SKM-1 treated with dmso at 0.1 percent for 144 hours (cell line): ENCODE measurements at regions not wholly inside any gene's neighbourhood (a gene's known extent, or its start where the extent isn't known, plus 50 kb on each side); places are given as distances from the start of the nearest gene placed in this dataset.

Source experiments
- DNase-seq: peaks from one replicate; lab custom pipeline; 2025; ENCODE audit not compliant: unreplicated experiment; lab: John Stamatoyannopoulos, UW

DNA sequence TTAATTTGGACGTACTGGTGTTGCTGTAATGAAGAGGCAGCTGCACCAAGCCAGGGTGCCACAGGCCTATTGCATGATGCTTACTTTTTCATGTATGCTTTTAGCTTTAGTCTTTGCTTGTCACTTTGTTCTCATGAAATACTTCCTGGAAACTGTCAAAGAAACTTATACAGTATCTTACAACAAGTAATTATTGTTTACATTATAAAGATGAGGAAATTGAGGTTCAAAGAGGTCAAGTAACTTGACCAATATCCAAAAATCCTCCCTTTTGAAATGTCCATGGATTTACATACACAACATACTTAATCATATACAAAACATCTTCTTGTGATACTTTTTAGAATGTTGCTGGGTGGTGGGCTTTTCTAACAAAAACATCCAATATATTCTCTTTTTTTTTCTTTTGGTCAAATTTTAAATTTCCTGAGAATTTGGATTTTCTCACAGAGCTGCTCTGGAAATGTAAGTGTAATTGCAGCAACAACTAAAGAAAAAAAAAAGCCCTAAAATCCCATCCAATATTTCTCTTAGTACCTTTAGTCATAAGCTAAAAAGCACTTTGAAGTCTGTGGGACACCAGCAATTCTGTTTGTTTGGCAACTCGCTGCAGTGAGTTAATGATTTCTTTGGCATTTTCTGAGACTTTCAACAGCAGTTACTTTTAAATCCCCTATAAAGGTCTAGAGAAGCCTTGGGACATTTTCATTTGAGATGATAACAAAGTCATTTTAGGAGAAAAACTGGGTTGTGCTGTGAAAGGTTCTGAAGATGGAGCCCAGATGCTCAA, 500.6 kb upstream of the IGFBP3 start:
- no peak for DNase-seq

DNA sequence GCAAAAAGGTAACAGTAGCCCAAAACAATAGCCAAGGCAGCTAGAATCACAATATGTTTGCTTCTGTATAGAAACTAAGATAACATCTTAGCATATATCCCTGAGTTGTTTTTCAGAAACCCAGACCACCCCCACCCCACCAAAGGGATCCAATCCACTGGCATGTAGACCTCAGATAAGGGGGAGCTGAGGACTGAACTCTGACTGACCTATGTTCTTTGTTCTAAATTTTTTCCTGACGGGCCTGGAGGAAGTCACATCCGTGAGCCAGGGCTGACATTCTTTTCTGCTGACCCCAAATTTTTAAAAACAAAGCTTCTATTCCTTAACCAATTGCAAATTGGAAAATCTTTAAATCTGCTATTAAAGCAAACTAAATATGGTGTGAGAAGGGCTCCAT, 493.9 kb upstream of the IGFBP3 start:
- no peak for DNase-seq

DNA sequence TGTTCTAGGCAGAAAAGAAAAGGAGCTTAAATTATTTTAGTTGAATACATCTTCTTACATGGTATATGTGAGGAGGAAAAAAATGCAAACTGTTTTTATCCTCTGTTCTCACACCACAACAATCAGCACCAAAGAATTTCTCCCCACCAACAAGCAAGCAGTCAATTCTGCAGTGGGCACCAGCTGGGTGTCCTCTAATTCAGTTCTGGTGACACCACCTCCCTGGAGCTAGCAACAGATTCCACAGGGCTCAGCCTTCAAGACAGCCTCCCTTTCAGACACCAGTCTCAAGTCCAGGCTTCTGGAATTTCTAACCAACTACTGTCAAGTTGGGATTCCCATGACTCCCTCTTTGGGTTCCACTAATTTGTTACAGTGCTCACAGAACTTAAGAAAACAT, 490.2 kb upstream of the IGFBP3 start:
- DNase-seq = no peak

DNA sequence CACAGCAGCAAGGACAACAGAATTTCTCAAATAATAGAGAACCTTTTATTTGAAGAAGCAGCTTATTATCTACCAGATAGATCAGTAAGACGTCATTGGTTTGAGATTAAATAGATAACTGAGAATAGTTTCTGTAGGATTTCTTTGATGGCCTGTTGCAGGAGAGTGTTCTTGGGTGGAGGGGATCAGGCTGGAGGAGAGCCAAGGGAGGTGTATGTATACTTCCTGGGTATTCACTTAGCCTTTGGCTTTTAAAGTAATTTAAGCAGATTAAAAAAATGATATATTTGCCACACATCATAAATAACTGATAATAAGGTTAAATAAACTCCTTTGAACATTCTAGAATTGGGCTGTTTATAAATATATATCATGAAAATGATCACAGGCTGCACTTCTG, 486.1 kb upstream of the IGFBP3 start:
- DNase-seq = no peak

DNA sequence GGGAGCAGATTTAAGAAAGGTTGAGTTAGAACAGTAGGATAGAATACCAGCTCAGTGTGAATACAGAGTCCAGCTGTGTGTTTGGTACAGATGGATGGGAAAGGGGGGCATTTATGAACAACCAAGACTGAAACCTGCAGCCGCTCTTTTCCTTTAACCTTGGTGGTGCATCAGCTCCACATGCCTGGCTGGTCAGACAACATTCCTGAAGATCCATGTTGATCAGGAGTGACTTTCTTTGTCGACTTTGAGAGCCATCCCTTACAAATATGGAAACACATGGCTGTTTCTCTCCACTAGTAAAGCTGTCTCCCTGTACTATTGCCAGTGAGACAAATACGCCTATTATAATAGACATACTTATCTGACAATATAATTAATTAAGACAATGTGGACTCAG, 476.5 kb upstream of the IGFBP3 start:
- DNase-seq = no peak

DNA sequence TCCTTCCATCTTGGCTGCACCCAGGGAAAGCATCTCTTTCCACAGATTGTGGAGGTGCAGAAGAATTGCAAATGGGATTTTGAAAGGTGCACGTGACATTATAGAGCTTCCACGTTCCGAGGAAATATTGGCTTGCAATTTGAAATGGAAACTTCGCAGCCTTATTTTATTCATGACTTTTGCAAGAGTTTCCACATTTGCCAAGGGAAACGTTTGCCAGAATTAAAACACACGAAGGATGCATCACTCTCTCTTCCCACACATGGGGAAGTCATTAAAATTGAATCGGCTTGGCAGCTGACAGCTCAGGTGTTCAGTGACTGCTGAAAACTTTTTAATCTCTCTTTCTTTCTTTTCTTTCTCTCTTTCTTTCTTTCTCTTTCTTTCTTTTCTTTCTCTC, 475.4 kb upstream of the IGFBP3 start:
- no peak for DNase-seq

DNA sequence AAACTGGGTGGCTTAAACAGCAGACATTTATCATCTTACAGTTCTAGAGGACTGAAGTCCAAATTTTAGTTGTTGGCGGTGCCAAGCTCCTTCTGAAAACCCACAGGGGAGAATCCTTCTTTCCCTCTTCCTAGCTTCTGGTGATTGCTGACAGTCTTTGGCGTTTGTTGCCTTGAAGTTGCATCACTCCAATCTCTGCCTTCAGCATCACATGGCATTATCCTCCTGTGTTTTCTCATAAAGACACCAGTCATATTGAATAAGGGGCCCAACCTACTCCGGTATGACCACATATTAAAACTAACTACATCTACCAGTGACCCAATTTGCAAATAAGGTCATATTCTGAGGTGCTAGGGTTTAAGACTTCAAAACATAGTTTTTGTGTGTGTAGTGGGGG, 472.1 kb upstream of the IGFBP3 start:
- no peak for DNase-seq

DNA sequence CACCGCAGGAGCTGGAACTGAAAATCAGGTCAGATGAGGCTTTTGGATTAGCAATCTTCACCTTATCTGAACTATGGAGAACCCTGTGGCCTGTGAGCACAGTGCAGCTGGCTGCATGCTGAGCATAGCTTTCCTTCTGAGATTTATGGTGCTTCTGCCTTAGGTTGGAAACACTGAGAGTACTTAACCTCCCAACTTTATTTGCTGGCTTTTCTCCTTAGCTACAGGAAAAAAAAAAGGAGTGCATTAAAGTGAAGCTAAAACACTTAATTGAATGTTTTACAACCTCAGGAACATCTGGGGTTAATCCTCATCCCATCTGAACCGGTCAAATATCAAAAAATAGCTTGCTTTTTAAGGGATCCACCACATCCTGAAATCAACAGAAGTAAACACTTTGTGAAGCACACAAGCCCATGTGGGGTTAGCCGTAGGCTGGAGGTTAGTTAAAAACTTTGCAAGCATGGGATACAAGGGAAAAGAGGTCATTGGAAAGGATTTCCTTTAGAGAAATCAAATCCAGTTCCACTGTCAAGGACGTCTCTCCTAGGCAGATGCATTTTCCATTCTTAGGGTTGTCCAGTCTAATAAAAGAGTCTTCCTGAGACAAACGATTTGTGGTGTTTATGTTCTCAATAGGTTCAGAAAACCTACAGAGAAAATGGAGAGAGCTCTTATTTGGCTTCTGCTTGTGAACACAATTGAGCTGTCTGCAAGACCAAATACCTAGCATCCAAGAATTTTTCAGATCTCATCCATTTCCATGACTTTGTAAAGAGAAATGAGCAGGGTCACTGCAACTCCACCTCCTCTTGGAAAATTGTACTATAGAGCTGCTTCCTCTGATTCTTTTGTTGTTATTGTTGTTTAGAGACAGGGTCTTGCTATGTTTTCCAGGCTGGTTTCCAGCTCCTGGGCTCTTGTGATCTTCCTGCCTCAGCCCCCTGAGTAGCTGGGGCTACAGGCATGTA, 470.4 kb upstream of the IGFBP3 start:
- DNase-seq = no peak

DNA sequence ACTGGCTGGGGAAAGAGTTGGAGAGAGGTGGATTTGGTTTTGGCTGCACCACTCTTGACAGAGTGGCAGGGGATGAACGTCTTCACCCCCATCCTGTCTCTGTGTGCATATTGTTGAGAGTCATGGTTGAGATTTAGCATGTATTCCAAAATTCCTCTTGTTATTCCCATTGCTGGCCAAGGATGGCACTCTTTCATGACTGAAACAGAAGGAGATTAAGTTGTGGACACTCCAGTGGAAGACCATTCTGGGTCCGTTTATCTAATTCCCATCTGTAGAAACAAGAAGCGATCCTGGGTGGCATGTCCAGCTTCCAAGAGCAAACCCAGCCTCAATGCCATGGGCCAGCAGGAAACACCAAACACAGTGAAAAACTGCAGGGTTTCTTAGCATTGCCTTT, 469.0 kb upstream of the IGFBP3 start:
- no peak for DNase-seq

DNA sequence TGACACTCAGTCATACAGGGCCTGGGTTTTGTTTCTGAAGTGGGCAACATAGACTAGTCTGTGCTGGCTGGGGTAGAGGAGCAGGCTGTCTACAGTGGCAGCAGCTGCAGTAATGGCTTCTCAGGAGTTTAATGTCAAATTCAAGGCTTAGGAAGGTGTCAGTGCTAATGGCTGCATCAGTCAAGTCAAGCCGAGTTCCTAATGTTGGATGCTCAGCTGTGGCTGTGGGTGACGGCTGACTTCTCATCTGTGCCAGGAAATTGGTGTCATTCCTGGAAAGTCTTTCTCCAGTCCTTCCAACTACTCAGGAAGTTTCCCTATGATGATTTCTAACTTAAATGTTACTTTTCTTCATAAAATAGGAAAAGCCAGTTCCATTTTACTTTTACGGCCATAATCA, 468.1 kb upstream of the IGFBP3 start:
- no peak for DNase-seq

DNA sequence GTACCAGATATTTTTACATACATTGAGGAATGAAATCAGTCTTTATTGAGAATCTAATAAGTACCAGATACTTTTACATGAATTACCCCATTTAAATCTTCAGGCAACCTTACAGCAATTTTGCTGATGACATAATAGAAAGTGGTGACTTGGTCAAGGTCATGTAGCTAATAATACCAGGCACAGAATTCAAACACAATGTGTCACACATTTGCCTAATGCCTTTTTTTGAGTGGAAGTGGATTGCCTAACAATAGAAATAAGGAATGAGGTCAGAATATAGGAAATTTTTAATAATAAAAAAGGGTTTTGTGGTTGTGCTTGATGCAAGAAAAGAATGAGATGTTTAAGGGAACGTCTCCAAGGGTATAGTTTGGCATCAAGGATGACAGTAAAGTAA, 466.6 kb upstream of the IGFBP3 start:
- no peak for DNase-seq

DNA sequence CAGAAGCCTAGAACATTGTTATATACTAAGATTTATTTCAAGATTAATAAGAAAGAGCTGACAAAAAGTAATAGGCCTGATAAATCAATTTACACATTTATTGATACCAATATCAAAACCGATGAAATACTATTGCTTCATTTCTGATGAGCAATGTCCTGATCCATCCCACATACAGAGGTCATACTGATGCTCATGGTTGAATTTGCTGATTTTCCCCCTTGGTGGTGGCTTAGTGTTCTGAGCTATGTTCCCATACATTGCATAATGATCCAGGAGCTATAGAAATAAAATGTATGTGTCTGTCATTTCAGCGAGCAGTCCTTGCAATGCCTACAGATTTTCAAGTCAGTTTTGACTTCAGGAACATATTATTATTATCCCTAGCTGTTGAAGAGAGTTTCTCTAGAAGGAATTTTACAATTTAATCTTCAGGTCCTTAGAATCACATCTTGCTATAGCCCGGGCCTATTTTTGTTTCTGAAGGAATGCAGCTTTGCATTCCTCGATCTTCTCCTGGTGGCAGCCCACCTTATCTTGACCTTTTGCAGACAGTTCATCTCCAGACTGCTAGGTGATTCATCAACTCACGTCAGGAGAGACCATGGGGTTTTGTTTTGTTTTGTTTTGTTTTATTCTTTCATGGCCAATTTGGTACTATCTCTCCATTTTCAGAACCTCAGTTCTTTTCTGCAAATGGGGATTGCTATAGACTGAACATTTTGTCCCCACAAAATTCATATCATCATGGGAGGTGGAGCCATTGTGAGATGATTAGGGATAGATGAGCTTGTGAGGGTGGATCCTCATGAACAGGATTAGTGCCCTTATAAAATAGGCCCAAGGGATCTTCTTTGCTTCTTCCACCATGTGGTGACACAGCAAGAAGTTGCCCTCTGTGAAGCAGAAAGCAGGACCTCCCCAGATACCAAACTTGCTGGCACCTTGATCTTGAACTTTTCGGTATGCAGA, 465.6 kb upstream of the IGFBP3 start:
- no peak for DNase-seq

DNA sequence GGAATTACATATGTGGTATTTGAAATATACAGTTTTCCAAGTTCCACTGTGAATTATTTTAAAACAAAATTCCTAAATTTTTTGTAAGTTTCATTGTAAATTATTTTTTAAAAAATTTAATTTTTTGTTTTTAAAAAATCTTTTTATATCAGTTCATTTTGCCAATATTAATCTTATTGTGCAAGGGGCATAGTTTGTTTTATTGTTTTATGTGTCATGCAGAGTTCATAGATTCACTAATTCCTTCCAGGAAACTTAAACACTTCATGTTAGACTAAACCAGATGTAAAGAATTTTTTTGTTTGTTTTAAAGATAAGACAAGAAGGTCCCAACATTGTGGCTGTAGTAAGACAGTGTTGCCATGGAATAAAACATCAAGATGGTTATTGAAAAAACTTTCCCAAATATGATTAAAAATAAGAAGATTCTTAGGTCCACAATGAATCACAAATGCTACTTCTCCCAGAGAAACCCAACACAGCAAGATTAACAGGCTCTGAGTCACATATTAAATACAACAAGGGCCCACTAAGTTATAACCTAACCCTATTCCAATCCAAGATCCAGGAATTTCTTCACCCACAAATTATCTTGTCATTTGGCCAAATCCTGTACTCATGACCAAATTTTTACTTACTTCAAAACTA, 464.7 kb upstream of the IGFBP3 start:
- DNase-seq = no peak

DNA sequence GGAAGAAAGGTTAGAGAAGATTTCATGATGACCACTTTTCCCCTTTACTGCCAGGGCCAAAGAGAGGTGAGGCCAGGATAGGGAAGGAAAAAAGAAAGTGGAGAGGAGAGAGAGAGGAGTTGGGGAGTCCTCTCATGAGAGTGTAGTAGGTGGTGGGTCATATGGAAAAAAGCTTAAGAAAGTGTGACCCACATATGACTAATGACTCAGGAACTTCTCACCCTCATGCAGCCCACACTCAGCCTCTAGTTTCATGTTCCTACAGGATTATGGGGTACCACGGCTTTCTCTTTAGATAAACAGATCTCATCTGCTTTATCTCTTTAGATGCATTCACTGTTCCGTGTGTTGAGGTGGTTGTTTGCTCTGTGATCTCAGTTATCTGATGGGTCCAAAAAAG, 462.5 kb upstream of the IGFBP3 start:
- no peak for DNase-seq

DNA sequence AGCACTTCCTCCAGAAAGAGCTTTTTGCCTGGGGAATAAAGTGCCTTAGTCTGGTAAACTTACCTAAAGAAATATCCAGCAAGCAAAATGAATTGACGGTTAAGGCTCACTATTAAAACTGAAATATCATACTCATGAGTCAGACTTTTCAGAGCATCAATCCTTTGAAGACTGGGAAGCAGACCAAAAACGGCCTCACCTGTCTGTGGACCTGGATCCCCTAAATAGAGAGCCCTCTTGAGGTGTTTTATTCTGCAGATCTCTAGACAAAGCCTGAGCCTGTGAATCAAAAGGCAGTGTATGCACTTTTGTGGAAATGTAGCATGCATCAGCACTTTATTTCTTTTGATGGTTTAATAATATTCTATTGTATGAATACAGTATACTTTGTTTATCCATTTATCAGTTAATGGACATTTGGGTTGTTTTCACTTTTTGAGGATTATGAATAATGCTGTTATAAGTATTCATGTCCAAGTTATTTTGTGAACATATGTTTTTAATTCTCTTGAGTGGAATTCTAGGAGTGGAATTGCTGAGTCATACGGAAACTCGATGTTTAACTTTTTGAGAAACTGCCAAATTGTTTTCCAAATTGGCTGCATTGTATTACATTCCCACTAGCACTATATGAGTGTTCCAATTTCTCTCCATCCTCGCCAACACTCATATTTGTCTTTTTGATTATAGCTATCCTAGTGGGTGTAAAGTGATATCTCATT, 449.0 kb upstream of the IGFBP3 start:
- DNase-seq = no peak

DNA sequence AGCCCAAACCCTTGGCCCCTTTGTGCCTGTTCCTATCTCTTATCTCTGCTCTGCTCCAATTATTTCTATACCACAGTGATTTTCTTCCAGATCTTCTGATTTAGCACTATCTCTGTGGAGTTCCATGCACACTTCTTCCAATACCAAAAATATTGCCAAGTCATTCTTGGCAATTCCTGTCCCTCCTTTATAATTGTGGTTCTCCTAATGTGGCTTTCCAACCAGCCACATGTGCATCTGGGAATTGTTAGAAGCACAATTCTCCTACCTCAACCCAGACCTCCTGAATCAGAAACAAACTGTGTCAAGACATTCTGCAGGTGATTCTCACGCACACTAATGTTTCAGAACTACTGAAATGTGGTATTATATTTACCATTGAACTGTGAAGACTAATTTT, 447.8 kb upstream of the IGFBP3 start:
- no peak for DNase-seq

DNA sequence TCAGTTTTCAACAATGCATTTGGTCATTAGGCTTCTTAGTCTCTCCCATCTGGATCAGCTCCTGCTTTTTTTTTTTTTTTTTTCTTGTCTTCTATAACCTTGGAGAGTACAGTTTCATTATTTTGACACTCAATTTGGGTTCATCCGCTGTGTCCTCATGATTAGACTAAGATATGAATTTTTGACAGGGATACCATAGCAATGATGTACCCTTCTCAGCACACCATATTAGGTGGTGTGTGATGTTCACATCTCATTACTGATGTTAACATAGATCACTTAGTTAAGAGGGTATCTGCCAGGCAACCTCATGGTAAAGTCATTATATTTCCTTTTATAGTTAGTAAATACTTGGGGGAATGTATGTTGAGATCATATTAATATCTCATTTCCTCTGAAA, 445.5 kb upstream of the IGFBP3 start:
- DNase-seq = no peak

DNA sequence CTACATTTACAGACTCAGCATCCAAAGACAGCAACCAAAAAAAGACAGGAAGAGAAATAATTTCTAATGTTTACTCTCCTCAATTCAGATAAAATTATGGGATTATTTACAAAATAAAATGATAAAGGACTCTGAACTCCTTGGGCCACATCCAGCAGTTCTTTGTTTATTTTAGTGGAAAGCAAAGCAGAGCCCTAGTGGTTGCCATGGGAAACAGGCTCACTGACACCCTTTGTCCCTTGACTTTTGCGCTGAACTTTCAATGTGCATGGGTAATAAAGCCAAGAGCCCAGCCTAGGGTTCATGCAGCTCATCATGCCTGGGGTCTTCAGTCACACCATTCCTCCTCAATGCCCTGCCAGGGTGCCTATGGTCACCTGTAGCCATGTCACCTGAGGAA, 442.6 kb upstream of the IGFBP3 start:
- no peak for DNase-seq

DNA sequence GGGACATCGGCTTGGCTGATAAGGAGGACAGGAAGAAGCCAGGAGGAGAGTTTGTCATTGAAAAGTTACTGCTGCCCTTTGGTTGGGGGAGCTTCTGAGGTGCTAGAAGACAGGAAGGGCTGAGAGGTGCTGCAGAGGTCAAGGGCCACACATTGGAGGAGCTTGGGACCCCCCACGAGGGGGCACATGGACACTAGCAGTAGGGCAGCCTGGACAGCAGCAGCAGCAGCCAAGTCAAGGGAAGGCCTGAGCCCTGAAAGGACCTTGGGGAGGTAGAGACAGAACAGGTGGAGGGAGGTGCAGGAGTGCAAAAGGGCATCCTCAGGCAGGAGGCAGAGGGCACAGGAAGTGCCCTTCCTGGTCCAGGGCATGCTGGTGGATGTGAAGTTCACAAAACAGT, 439.7 kb upstream of the IGFBP3 start:
- DNase-seq = no peak

DNA sequence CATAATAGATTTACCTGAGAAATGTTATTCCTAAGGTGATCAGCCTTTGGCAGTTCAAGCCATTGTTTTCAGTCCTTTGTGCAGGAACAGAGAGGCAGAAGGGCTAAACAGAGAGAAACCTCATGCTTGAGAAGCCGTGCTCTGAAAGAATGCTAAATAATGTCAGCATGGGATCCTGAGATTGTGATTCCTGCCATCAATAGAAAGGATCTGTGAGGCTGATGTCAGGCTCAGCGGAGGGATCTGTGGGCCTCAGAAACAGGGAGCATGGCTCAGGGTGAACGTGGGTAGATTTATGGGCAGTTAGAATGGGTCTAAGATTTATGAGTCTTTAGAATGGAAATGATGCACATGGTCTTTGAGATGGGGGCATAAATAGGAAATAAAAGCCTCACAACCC, 439.2 kb upstream of the IGFBP3 start:
- no peak for DNase-seq
